ENCODE measurements at regions not wholly inside any gene's neighbourhood (a gene's known extent, or its start where the extent isn't known, plus 50 kb on each side); places are given as distances from the start of the nearest gene placed in this dataset.

DNA sequence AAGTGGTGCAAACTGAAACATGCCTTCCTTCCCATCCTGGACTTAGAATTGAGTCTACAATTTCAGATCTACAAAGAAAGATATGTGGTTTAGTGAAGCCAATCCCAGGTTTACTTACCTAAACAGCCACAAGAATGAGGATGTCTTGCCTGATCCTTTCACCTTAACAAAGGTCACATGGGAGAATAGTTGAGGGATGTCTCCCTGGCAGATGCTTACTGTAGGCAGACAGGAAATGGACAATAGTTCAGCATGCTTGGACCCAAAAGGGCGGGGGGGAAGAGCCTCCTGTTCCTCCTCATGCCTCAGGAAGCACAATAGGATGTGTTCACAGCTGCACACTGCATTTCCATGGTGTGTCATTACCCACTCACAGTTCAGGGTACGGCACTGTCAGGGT is 492.7 kb upstream of the USP24 start:
- TF ChIP-seq, protein P1, sequence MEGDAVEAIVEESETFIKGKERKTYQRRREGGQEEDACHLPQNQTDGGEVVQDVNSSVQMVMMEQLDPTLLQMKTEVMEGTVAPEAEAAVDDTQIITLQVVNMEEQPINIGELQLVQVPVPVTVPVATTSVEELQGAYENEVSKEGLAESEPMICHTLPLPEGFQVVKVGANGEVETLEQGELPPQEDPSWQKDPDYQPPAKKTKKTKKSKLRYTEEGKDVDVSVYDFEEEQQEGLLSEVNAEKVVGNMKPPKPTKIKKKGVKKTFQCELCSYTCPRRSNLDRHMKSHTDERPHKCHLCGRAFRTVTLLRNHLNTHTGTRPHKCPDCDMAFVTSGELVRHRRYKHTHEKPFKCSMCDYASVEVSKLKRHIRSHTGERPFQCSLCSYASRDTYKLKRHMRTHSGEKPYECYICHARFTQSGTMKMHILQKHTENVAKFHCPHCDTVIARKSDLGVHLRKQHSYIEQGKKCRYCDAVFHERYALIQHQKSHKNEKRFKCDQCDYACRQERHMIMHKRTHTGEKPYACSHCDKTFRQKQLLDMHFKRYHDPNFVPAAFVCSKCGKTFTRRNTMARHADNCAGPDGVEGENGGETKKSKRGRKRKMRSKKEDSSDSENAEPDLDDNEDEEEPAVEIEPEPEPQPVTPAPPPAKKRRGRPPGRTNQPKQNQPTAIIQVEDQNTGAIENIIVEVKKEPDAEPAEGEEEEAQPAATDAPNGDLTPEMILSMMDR (IDR thresholded peaks at IDR 0.05): no peak
- no peak for TF ChIP-seq ZFX (IDR thresholded peaks at IDR 0.05; ENCODE audit: borderline replicate concordance)

Measured in 22Rv1 (cell line).